RWPE2 (cell line): ENCODE measurements at regions not wholly inside any gene's neighbourhood (a gene's known extent, or its start where the extent isn't known, plus 50 kb on each side); places are given as distances from the start of the nearest gene placed in this dataset.

ENCODE experiments used
- ATAC-seq: fragments of 200-7000 bp; cut with Tn5 transposase; 3 replicates; pipeline ENCODE4 v1.9.1; 2021; ENCODE audit warnings: low read depth
- DNase-seq: peaks from one replicate; pipeline ENCODE4 v3.0.0-alpha.2; 2020; ENCODE audit warnings: low spot score
- H3K27ac ChIP-seq: fragments of 450-650 bp; 2 replicates; pipeline ENCODE4 v1.5.1; 2017; ENCODE audit warnings: mild to moderate bottlenecking; ENCODE audit not compliant: poor library complexity, severe bottlenecking
- H3K27me3 ChIP-seq: fragments of 250-450 bp; sonication (Bioruptor Pico); 2 replicates; pipeline ENCODE4 v1.5.1; 2021; ENCODE audit warnings: mild to moderate bottlenecking, moderate library complexity; ENCODE audit not compliant: insufficient read depth, poor library complexity, severe bottlenecking
- H3K36me3 ChIP-seq: fragments of 250-450 bp; sonication (Bioruptor Pico); 2 replicates; pipeline ENCODE4 v1.5.1; 2020; ENCODE audit warnings: low read depth, mild to moderate bottlenecking, moderate library complexity
- H3K4me1 ChIP-seq: fragments of 250-450 bp; sonication (Bioruptor Pico); 2 replicates; pipeline ENCODE4 v1.5.1; 2021; ENCODE audit warnings: mild to moderate bottlenecking, moderate library complexity; ENCODE audit not compliant: insufficient read depth, poor library complexity, severe bottlenecking
- H3K4me3 ChIP-seq: fragments of 250-450 bp; sonication (Bioruptor Pico); 2 replicates; pipeline ENCODE4 v1.5.1; 2021; ENCODE audit warnings: mild to moderate bottlenecking, moderate library complexity; ENCODE audit not compliant: severe bottlenecking
- H3K9me3 ChIP-seq: fragments of 250-450 bp; sonication (Bioruptor Pico); 2 replicates; pipeline ENCODE4 v1.5.1; 2021; ENCODE audit warnings: mild to moderate bottlenecking, moderate library complexity; ENCODE audit not compliant: severe bottlenecking
- CTCF ChIP-seq: fragments of 450-650 bp; IDR thresholded peaks from one replicate; pipeline ENCODE4 v1.5.1; 2017; ENCODE audit warnings: mild to moderate bottlenecking, moderate library complexity; ENCODE audit not compliant: poor library complexity, severe bottlenecking

- Histone ChIP-seq H3K27ac (no peak overlapping the region), H3K9me3 (no peaks in the 10 kb centered on the region), H3K4me3 (no peak overlapping the region), H3K27me3 (no peaks in the 10 kb centered on the region), H3K36me3 (no peaks in the 10 kb centered on the region), H3K4me1 (peaks cover 23% of the 10 kb centered on the region)
- peak; percentile 72 for ATAC-seq
- DNase-seq: no peak
- no peak for TF ChIP-seq CTCF
These were observed 372.4 kb upstream of the VWC2 start for GRCh38 chr7:49400891-49401550.

- H3K27me3 ChIP-seq: no peaks in the 10 kb centered on the region
- DNase-seq (no peak), ATAC-seq (no peak)
- no peak overlapping the region for H3K4me3 ChIP-seq
- peaks cover 5% of the 10 kb centered on the region for H3K4me1 ChIP-seq
- TF ChIP-seq CTCF: no peak
- H3K9me3 ChIP-seq: no peaks in the 10 kb centered on the region
- no peak overlapping the region for H3K27ac ChIP-seq
- no peaks in the 10 kb centered on the region for H3K36me3 ChIP-seq
These were observed 369.6 kb upstream of the VWC2 start for GRCh38 chr7:49403844-49404243.

GRCh38 chr7:49407205-49407604, 366.2 kb upstream of the VWC2 start:
- ATAC-seq (no peak), DNase-seq (no peak)
- no peak overlapping the region for H3K4me3 ChIP-seq
- TF ChIP-seq CTCF: no peak
- no peak overlapping the region for H3K27ac ChIP-seq
- peaks cover 3% of the 10 kb centered on the region for H3K27me3 ChIP-seq
- peaks cover 1% of the 10 kb centered on the region for H3K9me3 ChIP-seq
- no peaks in the 10 kb centered on the region for H3K36me3 ChIP-seq
- H3K4me1 ChIP-seq: no peaks in the 10 kb centered on the region

- Histone ChIP-seq H3K9me3 (no peaks in the 10 kb centered on the region), H3K36me3 (no peaks in the 10 kb centered on the region), H3K4me3 (no peak overlapping the region), H3K27me3 (peaks cover 7% of the 10 kb centered on the region), H3K4me1 (no peaks in the 10 kb centered on the region), H3K27ac (no peak overlapping the region)
- no peak for ATAC-seq
- no peak for DNase-seq
- no peak for TF ChIP-seq CTCF
These were observed 356.4 kb upstream of the VWC2 start for GRCh38 chr7:49417034-49417433.

- Histone ChIP-seq H3K4me1 (peaks cover 10% of the 10 kb centered on the region), H3K27me3 (peaks cover 7% of the 10 kb centered on the region), H3K4me3 (no peak overlapping the region), H3K27ac (no peak overlapping the region), H3K9me3 (no peaks in the 10 kb centered on the region), H3K36me3 (no peaks in the 10 kb centered on the region)
- DNase-seq: no peak
- no peak for TF ChIP-seq CTCF
- no peak for ATAC-seq
These were observed 354.5 kb upstream of the VWC2 start for GRCh38 chr7:49418963-49419362.
